ENCODE measurements at regions not wholly inside any gene's neighbourhood (a gene's known extent, or its start where the extent isn't known, plus 50 kb on each side); places are given as distances from the start of the nearest gene placed in this dataset.
A peak's percentile ranks its signal among the peaks of the same experiment; 100 is the strongest.
"Not testable (repeated sequence)": the region's sequence is repeated elsewhere in the genome, so short reads cannot be mapped to it uniquely, and the experiment has no call there.

- Histone ChIP-seq H3K4me1 (no peaks in the 10 kb centered on the region), H3K4me3 (ENCODE audit: low read depth, low read length) (peak overlapping the region; percentile 73), H3K36me3 (no peaks in the 10 kb centered on the region), H3K9me3 (no peaks in the 10 kb centered on the region), H3K27me3 (no peaks in the 10 kb centered on the region)
- TF ChIP-seq CTCF (IDR thresholded peaks at IDR 0.05; ENCODE audit: low read depth, low read length), result peak; percentile 84
- DNase-seq, result peak; percentile 89
Observed at GRCh38 chr6:27126815-27127537, 120.5 kb upstream of the PRSS16 start.

GRCh38 chr6:27127874-27128273, 119.6 kb upstream of the PRSS16 start:
- not testable (repeated sequence) for H3K27me3 ChIP-seq
- peak overlapping the region; percentile 73 for H3K4me3 ChIP-seq (ENCODE audit: low read depth, low read length)

GRCh38 chr6:27128311-27129094, 119.0 kb upstream of the PRSS16 start:
- no peak for TF ChIP-seq CTCF (IDR thresholded peaks at IDR 0.05; ENCODE audit: low read depth, low read length)
- DNase-seq, result no peak
- H3K4me3 ChIP-seq (ENCODE audit: low read depth, low read length), result no peak overlapping the region
- no peaks in the 10 kb centered on the region for H3K36me3 ChIP-seq
- no peaks in the 10 kb centered on the region for H3K4me1 ChIP-seq
- no peaks in the 10 kb centered on the region for H3K27me3 ChIP-seq
- no peaks in the 10 kb centered on the region for H3K9me3 ChIP-seq

More at GRCh38 chr6:27127874-27128273, 119.6 kb upstream of the PRSS16 start:
- not testable (repeated sequence) for H3K4me1 ChIP-seq, DNase-seq, H3K9me3 ChIP-seq, H3K36me3 ChIP-seq

GRCh38 chr6:27129095-27129815, 118.2 kb upstream of the PRSS16 start:
- Histone ChIP-seq H3K4me1 (no peaks in the 10 kb centered on the region), H3K4me3 (ENCODE audit: low read depth, low read length) (no peak overlapping the region), H3K9me3 (no peaks in the 10 kb centered on the region), H3K36me3 (no peaks in the 10 kb centered on the region), H3K27me3 (no peaks in the 10 kb centered on the region)
- no peak for TF ChIP-seq CTCF (IDR thresholded peaks at IDR 0.05; ENCODE audit: low read depth, low read length)
- no peak for DNase-seq

- no peak for TF ChIP-seq CTCF (IDR thresholded peaks at IDR 0.05; ENCODE audit: low read depth, low read length)
- Histone ChIP-seq H3K4me3 (ENCODE audit: low read depth, low read length) (no peak overlapping the region), H3K4me1 (no peaks in the 10 kb centered on the region), H3K36me3 (no peaks in the 10 kb centered on the region), H3K27me3 (no peaks in the 10 kb centered on the region), H3K9me3 (no peaks in the 10 kb centered on the region)
- no peak for DNase-seq
Observed at GRCh38 chr6:27129917-27130316, 117.6 kb upstream of the PRSS16 start.

- Histone ChIP-seq H3K27me3 (no peaks in the 10 kb centered on the region), H3K36me3 (no peaks in the 10 kb centered on the region), H3K9me3 (no peaks in the 10 kb centered on the region), H3K4me1 (no peaks in the 10 kb centered on the region), H3K4me3 (ENCODE audit: low read depth, low read length) (peak overlapping the region; percentile 78)
- no peak for TF ChIP-seq CTCF (IDR thresholded peaks at IDR 0.05; ENCODE audit: low read depth, low read length)
- no peak for DNase-seq
Observed at GRCh38 chr6:27130668-27131428, 116.7 kb upstream of the PRSS16 start.

GRCh38 chr6:27132282-27132531, 115.3 kb upstream of the PRSS16 start:
- not testable (repeated sequence) for H3K36me3 ChIP-seq, H3K27me3 ChIP-seq, H3K4me1 ChIP-seq, DNase-seq, H3K9me3 ChIP-seq
- peak overlapping the region; percentile 78 for H3K4me3 ChIP-seq (ENCODE audit: low read depth, low read length)

Measured in BE2C (cell line).